ENCODE measurements at regions not wholly inside any gene's neighbourhood (a gene's known extent, or its start where the extent isn't known, plus 50 kb on each side); places are given as distances from the start of the nearest gene placed in this dataset.

DNA sequence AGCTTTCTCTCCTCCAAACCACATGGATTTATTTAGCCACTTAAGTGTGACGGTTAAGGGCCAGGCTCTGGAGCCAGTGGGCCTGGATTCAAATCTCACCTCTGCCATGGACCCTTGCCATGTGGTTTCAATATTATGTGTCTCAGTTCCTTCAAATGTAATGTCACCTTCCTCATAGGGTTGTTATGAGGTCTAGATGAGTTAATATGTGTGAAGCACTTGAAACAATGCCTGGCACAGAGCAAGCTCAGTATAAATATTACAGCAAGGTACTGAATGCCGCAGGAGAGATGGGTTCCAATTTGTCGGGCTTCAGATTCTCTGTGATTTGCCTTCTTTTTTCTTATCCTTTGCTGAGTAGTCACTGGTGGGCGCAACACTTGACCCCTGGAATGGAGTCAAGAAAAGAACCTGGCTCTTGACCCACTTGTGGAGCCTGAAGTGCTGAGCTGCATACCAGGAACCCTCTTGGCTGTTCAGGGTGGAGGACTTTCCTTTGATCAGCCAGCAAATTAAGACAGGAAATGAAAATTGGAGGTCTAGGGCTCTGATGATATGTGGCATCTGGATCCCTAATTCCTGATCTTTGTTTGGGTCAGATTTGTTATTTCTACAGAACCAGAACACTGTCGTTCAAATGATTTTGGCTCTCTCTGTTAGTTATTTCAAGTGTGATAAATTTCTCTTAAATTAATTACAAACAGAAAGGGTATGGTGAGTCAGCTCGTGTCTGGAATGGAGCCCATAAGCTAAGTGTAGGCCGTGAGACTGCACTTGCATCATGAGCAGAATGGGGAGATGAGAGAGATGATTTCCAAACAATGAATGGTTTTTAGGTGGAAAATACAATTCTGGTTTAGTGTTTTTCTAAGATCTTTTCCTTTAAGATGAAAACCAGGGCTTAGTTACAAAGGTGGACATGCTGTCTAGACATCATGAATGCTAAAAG is 293.0 kb downstream of the KCNS3 start:
- no peak for DNase-seq

DNA sequence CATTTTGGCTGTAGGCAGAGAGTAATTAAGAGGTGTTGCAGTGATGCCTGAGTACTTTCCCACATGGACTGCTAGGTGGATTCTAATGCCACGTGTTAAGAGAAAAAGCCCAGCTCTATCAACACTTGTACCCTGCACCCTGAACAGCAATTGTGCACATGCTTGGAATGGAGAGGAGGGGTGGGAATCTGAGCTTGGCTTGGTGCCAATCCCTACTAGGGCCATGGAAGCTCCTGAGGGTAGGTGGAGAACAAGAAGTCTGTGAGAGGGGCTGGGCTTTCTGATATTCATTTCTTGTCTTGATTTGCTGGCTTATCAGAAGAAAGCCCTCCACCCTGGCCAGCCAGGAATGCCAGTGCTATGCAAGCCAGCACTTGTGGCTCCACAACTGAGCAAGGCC is 292.2 kb downstream of the KCNS3 start:
- no peak for DNase-seq

DNA sequence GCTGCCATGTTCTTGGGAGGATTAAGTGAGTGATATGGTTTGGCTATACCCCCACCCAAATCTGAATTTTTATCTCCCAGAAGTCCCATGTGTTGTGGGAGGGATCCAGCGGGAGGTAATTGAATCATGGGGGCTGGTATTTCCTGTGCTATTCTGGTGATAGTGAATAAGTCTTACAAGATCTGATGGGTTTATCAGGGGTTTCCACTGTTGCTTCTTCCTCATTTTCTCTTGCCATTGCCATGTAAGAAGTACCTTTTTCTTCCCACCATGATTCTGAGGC is 291.4 kb downstream of the KCNS3 start:
- DNase-seq: no peak

DNA sequence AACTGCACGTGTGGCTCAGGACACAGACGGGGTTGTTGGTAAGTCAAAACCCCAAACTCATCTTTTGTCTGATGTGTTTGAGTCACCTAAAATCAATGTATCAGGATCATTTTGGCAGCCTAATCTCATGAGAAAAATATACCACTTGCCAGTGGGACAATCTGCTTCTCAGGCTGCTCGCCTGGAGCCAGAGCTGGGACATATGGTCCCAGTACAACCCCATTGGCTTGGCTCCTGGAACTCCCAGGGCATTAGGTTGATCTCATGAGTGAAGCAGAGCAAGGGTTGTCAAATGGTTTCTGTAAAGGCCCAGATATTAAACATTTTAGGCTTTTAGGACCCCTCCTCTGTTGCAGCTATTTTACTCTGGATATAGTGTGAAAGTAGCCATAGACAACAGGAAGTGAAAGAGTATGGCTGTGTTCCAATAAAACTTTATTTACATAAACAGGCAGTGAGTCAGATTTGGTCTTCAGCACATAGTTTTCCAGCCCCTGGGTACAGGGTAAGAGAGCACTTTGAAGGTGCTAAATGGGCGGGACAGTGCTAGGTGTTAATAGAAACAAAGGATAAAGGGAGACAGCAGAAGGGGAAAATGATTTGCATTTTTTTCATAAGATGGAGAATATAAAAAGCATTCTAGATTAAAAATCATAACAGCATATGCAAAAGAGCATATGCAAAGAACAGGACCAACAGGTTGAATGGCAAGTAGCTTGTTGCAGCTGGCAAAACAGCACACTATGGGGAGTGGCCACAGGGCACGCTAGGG is 290.8 kb downstream of the KCNS3 start:
- DNase-seq: no peak

DNA sequence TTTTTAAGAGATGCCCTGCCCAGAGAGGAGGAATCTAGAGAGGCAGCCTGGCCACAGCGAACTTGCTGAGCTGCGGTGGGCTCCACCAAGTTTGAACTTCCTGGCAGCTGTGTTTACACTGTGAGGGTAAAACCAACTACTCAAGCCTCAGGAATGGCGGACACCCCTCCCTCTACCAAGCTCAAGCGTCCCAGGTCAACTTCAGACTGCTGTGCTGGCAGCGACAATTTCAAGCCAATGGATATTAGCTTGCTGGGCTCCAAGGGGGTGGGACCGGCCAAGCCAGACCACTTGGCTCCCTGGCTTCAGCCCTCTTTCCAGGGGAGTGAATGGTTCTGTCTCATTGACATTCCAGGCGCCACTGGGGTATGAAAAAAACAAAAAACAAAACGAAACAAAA is 289.4 kb downstream of the KCNS3 start:
- DNase-seq: no peak

DNA sequence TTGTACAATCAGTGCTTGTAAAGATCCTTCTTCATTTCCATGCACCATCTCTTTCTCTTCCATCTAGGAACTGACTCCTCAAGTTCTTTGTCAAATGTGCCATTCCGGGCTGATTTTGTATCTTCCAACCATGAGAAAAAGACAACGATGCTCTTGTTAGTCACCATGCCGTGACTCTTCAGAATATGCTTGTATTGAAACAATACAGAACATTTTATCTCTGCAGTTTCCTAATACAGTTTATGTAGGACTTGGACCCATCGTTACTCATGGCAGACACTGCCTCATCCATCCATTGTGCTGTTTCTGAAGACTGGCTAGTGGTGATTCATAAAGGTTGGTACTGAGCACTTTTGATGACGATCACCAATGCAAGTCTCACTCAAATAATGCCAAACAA is 283.2 kb downstream of the KCNS3 start:
- DNase-seq: no peak

DNA sequence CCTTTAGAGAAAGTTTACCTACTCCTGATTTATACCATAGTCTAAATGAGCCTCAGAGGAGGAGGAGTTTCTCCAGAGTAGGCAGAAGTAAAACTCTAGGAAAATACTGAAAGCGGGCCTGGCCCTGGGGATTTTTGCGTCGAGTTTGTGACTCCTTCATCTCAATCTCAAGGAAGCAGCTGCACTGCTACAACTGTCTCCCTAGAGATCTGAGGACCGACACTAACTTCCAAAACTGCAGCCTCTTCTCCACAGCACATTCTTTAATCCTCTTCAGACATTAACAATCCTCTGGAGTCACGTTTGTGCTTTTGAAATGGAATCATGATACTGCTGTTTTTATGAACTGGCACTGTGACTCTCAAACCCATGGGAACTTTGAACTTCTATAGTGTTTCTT is 281.4 kb downstream of the KCNS3 start:
- no peak for DNase-seq

DNA sequence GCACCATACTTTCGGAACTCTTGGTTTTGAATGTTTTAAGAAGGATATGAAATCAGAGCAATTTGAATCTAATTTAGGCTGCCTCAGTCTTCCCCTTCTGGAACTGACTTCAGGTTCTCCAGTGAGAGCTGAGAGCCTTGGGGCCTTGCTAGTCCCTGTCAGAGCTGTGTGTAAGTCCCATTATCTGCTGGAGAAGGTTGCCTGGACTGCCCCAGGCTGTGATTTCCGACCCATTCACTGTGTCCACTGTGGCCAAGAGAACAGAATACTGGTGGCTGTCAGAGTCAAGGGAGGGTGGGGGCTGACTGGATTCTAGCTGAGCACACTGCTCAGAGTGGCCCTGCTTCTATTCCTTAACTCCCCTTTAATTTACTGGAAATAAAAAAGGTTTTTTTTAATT is 278.0 kb downstream of the KCNS3 start:
- DNase-seq: no peak

DNA sequence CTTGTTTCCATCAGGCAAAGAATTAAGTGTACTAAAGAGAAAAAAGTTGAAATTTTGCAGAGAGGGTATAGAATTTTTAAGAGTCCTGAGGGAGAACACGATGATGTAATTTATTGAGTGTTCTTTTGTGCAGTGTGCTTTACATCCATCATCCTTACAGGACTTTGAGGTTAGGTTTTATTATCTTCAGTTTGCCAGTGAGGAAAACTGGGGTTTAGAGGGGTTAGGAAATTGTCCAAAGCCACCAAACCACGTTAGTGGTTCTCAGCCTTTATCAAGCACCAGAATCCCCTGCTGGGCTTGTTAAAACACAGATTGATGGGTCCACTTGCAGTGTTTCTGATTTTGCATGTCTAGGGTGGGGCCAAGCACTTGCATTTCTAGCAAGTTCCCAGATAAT is 277.5 kb downstream of the KCNS3 start:
- DNase-seq: no peak

DNA sequence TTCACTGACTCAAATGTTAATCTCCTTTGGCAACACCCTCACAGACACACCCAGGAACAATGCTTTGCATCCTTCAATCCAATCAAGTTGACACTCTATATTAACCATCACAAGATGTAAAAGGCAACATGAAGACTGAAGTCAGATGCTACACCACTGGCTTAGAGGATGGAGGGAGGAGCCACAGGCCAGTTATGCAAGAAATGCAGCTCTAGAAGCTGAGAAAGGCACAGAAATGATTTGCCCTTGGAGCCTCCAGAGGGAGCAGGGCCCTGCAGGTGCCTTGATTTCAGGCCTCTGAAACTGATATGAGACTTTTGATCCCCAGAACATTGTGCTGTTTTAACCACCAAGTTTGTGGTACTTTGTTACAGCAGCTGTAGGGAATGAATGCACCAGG is 276.3 kb downstream of the KCNS3 start:
- no peak for DNase-seq

DNA sequence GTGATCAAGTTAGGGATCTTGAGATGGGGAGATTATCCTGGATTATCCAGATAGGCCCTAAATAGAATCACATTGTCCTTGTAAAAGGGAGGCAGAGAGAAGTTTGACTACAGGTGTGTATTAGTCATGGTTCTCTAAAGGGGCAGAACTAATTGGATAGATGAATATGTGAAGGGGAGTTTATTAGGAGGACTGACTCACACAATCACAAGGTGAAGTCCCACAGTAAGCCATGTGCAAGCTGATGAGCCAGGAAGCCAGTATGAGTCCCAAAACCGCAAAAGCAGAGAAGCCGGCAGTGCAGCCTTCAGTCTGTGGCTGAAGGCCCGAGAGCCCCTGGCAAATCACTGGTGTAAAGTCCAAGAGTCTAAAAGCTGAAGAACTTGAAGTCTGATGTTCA is 275.8 kb downstream of the KCNS3 start:
- DNase-seq: no peak

DNA sequence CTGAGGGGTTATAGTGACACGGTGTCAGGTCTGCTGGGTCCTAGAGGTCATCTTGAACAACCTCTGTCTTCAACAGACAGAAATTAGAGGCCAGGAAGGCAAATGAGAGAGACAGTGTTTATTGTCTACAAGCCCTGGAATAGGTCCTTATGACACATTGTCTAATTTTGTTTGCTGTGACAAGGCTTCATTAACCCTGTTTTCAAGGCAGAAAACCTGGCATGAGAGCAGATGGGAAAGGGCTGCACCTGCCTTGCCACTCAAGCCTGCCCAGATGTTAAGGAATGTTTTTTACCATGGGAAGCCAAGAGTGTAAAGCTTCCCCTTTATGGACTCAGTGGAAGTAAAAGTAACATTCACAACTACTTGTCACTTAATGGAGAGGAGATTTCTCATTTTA is 275.3 kb downstream of the KCNS3 start:
- no peak for DNase-seq

DNA sequence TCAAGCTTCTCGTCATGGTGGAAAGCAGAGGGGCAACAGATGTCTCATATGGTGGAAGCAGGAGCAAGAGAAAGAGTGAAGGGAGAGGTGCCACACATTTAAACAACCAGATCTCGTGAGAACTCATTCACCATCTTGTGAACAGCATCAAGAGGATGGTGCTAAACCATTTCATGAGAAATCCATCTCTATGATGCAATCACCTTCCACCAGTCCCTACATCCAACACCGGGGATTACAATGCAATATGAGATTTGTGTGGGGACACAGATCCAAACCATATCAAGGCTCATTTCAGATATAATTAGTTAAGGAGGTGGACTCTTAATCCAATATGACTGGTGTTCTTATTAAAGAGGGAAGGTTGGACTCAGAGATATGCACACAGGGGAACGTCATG is 272.8 kb downstream of the KCNS3 start:
- DNase-seq: no peak

DNA sequence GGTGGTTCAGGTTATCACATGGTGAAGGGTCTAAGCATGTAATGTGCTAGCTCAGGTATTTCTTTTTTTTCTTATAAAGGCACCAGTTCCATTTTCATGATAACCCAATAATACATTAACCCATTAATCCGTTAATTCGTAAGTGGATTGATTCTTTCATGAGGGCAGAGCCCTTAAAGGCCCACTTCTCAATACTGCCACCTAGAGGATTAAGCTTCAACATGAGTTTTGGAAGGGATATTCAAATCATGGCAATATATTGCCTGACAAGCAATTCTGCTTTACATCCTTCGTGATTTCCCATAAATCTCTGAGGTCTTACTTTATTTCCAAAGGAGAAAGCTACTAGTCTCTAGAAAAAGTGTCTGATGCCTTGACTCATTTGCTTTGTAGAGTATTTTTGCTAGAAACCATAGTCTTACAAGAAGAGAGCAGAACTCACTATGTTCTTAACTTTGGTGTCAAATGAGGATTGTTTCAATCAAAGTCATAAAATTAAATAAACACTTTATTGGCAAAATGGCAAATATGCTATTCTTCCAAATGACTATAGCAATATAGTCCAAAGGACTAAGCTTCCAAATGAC is 271.3 kb downstream of the KCNS3 start:
- DNase-seq: no peak

DNA sequence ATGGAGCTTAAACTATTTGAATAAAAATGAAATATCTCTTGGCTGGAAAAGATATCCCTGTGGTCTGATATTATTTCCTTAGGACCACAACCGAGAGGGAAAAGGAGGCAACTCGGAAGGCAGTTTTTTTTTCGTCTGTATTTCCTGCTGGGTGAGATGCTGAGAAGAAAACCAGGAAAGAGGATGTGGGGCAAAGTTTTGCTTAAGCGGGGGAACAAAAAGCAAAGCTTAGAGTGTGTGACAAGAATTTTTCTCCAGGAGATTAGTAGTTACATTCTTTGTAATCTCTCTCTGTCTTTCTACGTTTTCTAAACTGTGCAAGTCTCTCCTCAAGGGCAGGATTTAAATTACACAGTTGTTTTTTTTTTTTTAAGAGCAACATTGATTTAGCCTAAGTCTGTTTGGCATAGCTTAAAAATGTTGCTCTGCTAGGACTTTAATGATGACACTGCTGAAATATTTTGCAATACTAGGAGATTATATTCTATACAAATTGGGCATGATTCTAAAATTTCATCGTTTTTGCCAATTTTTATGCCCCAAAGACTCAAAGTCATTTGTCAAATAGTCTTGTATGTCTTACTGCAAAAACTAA is 258.5 kb downstream of the KCNS3 start:
- DNase-seq: no peak

DNA sequence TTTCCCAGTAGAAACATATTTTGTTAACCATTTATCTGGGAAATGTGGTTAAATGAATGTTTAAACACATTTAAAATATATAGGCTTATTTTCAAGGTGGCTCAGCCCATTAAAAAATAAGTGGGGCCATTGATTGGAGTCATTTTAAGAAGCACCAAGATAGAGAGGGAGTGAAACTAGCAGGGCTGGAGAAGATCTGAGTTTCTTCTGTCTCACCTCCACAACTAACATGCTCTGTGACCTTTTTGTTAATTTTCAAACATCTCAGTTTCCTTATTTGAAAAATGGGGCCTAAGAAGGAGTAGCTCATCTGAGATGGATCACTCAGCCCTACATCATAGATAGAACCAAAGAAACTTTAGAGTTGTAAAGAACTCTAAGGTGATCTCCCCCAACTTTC is 254.8 kb downstream of the KCNS3 start:
- no peak for DNase-seq

DNA sequence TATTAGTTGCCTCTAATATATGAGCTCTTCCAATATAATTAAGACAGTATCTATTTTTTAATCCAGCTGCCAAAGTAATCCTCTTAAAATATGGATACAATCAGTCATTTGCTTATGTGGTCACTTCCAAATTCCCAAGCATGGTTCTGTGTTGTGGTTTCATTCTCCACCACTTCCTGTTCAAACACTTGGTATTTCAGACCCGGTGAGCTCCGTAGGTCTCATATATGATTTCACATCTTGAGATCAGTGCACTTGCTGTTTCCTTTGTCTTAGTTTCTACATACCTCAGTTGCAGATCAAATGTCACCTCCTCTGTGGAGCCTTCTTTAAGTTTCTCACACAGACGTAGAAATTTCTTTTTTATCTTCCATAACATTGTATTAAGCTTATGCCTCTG is 254.2 kb downstream of the KCNS3 start:
- no peak for DNase-seq

DNA sequence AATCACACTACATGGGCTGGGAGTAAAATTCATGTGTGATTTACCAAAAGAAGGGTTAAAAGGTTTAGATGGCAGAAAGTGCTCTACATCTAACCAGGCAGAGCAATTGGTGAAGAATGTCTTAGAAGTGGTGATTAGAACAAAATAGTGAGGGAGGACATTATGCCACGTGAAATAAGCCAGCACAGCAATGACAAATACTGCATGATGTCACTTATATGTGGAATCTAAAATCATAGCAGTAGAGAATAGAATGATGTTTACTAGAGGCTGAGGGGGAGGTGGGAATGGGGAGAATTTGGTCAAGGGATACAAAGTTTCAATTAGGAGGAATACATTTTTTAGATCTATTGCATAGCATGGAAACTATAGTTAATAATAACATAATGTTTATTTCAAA is 253.3 kb downstream of the KCNS3 start:
- no peak for DNase-seq

DNA sequence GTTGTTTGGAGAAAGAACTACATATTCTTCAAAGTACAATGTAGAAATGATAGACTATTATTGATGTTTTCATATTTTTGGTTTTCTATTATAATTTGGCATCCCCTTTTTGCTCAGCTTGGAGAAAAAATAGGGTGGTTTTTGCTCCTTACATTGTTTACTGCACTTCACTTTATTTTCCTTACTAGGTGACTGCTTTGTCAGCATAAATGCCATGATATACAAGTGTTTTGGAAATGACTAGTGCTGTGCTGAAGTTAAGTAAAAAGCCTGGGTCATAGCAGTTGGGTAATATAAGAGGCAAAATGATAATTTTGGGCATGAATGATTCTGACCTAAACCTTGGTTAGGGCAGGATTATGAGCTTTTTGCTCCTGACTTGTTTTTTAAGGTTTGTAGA is 250.9 kb downstream of the KCNS3 start:
- DNase-seq: no peak

DNA sequence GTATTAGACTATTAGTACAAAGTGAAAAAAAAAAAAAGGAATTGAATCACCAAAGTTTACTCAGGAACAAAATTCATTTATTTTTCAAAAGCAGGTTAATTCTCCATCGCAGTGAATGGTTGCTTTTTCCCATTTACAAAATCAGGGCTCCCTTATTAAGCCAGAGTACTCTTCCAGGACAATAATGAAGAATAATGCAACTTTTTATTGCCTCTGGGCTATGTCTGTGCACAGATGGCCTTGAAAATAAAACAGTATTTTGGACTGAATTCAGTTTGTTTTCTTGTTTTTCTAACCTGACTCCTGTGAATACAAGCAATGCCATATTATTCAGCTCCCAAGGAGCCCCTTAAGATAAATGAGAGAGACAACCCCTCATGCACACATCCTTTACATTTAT is 246.8 kb downstream of the KCNS3 start:
- no peak for DNase-seq

DNA sequence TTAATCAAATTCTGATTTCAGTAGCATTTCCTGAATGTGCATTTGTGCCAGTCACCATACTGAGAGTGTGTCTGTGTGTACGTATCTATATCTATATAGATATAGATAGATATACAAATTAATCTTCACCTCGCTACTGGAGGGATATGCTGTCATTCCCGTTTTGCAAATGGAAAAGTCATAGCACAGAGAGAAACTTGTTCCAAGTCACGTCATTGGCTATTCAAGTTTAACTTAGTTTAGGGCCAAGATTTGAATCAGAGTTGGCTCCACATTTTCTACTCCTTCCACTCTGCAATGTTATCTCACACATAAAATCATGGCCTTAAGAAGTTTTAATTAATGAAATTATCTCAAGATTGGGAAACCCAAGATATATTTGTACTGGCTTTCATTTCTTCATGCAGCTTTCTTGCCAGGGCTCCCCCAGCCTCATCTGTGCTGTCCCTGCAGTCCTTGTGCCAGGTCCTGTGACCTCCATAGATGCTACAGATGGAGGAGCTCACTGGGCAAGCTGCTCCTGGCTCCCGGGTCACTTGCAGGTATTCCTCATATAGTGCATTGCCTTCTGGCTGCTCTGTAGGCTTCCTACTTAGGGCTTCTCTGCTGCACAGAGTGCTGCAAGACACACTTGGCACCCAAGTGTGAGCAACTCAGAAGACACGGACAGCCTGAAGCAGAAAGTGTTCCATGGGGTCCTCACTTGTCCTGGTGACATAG is 245.8 kb downstream of the KCNS3 start:
- no peak for DNase-seq

DNA sequence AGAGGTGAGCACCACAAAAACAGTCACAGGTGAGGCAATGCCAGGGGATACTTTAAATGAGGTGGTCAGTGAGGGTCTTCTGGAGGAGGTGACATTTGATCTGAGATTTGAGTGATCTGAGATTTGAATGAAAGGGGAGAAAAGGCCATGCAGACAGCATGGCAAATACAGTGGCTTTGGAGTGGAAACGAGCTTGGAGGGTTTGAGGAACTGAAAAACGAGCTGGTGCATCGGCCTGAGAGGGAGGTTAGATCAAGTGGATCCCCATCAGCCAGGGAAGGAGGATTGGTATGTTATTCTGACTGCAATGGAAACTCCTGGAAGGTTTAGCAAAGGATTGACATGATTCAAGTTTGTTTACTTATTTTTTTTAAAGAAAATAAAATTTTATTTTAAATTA is 245.1 kb downstream of the KCNS3 start:
- DNase-seq: no peak

DNA sequence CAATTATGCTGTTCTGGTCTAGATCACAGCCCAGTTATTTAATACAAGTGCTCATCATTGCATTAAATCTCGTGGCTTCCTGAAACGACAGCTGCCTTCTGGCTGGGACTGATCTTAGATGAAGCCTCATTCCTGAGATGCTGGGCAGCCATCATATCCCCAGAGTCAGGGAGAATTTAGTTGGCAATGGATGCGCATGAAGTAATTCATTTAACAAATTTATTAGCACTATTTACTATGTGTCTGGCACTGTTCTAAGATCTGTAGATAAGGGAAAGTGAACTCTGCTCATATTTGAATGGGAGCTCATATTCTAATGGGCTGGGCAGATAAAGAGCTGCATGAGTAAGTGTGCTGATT is 244.7 kb downstream of the KCNS3 start:
- DNase-seq: no peak
